ENCODE measurements at regions not wholly inside any gene's neighbourhood (a gene's known extent, or its start where the extent isn't known, plus 50 kb on each side); places are given as distances from the start of the nearest gene placed in this dataset.
A peak's percentile ranks its signal among the peaks of the same experiment; 100 is the strongest.
"Not testable (repeated sequence)": the region's sequence is repeated elsewhere in the genome, so short reads cannot be mapped to it uniquely, and the experiment has no call there.

DNA sequence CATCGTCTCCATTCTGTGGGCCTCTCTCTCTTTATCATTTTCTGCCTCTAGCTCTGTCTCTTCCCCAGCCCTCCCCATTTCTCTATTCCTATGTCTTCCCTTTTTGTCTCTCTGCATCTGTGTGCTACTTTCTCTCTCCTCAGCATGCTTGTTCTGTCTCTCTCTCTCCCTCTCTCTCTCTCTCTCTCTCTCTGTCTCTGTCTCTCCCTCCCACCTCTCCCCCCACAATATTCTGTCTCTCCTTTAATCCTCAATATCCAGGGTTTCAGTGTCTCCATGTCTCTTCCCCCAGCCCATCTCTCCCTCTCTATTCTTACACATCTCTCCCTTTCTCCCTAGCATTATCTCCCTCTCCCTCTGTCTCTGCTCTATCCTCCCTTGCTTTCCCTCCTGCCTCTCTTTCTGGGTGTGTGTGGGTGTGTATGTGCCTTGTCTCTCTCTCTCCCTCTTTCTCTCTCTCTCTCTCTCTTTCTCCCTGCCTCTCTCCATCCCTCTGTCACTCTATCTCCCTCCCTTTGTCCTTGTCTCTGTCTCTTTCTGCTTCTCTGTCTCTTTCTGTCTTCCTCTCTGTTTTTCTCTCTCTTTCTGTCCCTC lies 76.9 kb upstream of the SIRPA start:
- no peak for DNase-seq
- WGBS, 2 donors = 43 to 57% methylated on average over 1 of the region's 1 CpG
- intact Hi-C loops (cut with DNase I) = no loop called here
- H3K27me3 ChIP-seq = no peaks in the 10 kb centered on the region
- H3K4me3 ChIP-seq = no peak overlapping the region
- TF ChIP-seq, protein P1, sequence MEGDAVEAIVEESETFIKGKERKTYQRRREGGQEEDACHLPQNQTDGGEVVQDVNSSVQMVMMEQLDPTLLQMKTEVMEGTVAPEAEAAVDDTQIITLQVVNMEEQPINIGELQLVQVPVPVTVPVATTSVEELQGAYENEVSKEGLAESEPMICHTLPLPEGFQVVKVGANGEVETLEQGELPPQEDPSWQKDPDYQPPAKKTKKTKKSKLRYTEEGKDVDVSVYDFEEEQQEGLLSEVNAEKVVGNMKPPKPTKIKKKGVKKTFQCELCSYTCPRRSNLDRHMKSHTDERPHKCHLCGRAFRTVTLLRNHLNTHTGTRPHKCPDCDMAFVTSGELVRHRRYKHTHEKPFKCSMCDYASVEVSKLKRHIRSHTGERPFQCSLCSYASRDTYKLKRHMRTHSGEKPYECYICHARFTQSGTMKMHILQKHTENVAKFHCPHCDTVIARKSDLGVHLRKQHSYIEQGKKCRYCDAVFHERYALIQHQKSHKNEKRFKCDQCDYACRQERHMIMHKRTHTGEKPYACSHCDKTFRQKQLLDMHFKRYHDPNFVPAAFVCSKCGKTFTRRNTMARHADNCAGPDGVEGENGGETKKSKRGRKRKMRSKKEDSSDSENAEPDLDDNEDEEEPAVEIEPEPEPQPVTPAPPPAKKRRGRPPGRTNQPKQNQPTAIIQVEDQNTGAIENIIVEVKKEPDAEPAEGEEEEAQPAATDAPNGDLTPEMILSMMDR (IDR thresholded peaks at IDR 0.05) = no peak
- TF ChIP-seq POLR2A (IDR thresholded peaks at IDR 0.05) = no peak
- H3K9me3 ChIP-seq = peaks cover 0 to 6% (median 0%) of the 10 kb centered on the region in 3 donors
- peak overlapping the region in 2 of 4 donors; percentile 16 to 29 for H3K27ac ChIP-seq
- no peaks in the 10 kb centered on the region for H3K36me3 ChIP-seq
- peaks cover 7 to 39% (median 23%) of the 10 kb centered on the region in 3 donors for H3K4me1 ChIP-seq

DNA sequence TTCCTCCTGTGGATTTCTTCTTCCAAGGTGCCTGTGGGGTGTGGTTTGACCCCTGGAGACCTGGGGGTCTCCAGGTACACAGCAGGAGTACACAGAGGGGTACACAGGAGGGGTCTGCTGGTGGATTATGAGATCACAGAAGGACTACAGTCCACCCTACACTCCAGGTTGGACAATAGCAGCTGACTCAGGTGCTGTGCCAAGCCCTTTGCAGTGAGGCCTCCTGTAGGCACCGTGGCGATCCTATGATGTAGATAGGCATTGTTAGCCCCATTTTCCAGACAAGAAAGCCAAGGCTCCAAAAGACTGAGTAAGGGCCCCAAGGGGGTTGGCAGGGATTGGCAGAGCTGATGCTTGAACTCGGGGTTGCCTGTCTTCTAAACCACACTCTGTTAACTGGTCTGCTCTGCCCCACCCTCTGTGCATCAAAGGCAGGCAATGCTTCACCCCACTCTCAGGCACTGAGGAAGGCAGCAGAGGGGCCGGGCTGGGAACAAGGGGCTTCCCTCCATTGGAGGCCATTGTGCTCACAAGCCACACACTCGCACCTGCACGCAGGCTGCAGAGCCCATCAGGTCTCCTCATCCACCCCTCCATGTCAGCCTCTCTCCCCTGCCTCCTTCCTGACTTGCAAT lies 77.5 kb upstream of the SIRPA start:
- WGBS, 2 donors = 86 to 93% methylated on average over 3 to 6 of the region's 6 CpGs
- intact Hi-C loops (cut with DNase I) = no loop called here
- Histone ChIP-seq H3K27ac (peak overlapping the region in 1 of 4 donors; percentile 65), H3K36me3 (no peaks in the 10 kb centered on the region), H3K27me3 (no peaks in the 10 kb centered on the region), H3K9me3 (peaks cover 0 to 6% (median 0%) of the 10 kb centered on the region in 3 donors), H3K4me3 (no peak overlapping the region), H3K4me1 (peaks cover 7 to 46% (median 29%) of the 10 kb centered on the region in 3 donors)
- no peak for DNase-seq
- TF ChIP-seq POLR2A (IDR thresholded peaks at IDR 0.05) = no peak
- TF ChIP-seq, protein P1 (IDR thresholded peaks at IDR 0.05) = no peak

DNA sequence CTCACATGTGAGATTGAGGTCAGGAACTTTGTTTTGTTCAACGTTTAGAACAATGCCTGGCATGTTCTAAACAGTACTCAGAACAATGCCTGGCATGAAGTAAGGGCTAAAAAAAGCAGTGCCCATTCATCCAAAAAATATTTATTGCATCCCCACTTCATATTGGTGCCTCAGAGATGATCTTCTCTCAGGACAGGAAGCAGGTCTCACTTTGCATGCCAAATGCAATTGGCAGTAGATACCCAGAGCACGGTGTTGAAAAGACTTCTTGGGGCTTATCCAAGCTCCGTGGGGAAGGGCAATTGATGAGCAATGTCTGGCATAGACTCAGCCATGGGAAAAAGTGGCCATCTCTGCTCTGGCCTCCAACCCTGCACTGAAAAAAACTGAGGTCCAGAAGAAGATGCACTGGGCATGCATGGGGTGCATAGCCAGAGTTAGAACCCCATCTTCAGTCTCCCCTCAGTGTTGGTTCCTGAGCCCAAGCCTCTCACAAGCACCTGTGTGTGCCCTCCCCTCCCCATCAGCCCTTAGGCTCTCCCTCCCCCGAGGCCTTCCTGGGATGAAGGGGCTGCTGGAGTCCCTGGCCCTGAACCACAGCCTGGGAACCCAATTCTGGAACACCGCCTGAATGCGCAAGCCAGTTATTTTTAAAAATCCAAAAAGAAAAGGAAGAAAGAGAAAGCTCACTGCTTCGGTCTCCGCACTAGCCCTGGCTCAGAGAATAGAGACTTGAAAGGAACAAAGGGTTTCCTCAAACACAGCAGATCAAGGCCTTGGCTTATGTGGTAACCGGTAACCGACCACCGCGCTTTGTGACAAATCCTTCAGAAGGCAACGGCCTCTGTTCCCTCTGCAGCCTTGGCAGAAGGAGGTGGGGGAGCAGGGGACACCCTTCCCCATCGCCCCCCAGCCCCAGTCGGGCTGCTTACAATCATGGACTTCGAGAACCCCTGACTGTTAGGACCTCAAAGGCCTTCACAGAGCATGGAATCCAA lies 78.5 kb upstream of the SIRPA start:
- Histone ChIP-seq H3K4me1 (peaks cover 7 to 56% (median 39%) of the 10 kb centered on the region in 3 donors), H3K27ac (peak overlapping the region in 2 of 4 donors; percentile 65), H3K36me3 (no peaks in the 10 kb centered on the region), H3K4me3 (no peak overlapping the region), H3K9me3 (no peaks in the 10 kb centered on the region), H3K27me3 (no peaks in the 10 kb centered on the region)
- intact Hi-C loops (cut with DNase I) = no loop called here
- 17 to 40% methylated on average over 5 to 14 of the region's 16 CpGs for WGBS, 2 donors
- TF ChIP-seq, protein P1 (IDR thresholded peaks at IDR 0.05) = no peak
- no peak for TF ChIP-seq POLR2A (IDR thresholded peaks at IDR 0.05)
- no peak for DNase-seq

DNA sequence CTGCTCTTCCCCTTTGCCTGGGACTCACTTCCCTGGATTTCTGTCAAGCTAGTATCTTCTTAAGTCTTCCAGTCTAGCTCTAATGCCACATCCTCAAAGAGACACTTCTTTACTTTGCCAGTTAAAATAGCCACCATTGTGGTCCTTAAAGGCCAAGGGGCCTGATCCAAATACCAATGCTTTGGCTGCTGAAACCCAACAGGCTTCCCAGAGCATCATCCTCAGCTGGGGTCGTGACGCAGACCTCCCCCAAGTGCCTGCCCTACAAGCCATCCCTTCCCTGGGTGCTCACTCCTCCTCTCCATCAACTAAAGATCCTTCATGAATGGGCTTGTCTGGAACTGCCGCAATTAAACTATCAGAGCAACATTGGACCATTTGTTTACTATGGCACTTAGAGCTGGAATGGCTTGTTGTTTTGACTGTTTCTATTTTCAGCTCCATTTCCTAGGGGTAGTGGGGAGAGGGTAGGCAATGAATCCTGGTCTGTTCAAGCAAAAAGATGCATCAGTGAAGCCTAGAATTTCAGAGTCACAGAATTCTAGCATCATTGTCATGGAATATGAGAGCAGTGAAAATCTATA lies 79.6 kb upstream of the SIRPA start:
- no peak for DNase-seq
- Histone ChIP-seq H3K36me3 (no peaks in the 10 kb centered on the region), H3K4me3 (no peak overlapping the region), H3K4me1 (peaks cover 16 to 67% (median 50%) of the 10 kb centered on the region in 3 donors), H3K27me3 (no peaks in the 10 kb centered on the region), H3K9me3 (no peaks in the 10 kb centered on the region), H3K27ac (peak overlapping the region in 2 of 4 donors; percentile 24 to 52)
- intact Hi-C loops (cut with DNase I) = no loop called here
- no peak for TF ChIP-seq POLR2A (IDR thresholded peaks at IDR 0.05)
- TF ChIP-seq, protein P1 (IDR thresholded peaks at IDR 0.05) = no peak
- WGBS, 2 donors = 44 to 51% methylated on average over 1 to 3 of the region's 3 CpGs

DNA sequence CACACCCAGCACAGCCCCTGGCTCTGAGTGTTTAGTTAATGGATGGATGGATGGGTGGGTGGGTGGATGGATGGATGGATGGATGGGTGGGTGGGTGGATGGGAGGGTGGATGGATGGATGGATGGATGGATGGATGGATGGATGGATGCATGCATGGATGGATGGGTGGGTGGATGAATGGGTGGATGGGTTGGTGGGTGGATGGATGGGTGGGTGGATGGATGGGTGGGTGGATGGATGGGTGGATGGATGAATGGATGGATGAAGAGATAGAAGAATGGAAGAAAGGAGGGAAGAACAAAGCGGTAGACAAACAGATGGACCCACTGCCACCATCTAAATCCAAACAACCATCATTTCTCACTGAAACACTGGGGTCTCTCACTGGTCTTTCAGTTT lies 80.3 kb upstream of the SIRPA start:
- H3K4me1 ChIP-seq = peaks cover 22 to 74% (median 52%) of the 10 kb centered on the region in 3 donors

More for the DNA sequence above, 80.3 kb upstream of the SIRPA start:
- DNase-seq; H3K9me3 ChIP-seq; H3K36me3 ChIP-seq; H3K4me3 ChIP-seq; H3K27ac ChIP-seq; H3K27me3 ChIP-seq; intact Hi-C loops (cut with DNase I): not testable (repeated sequence)
- WGBS, 2 donors = 85 to 93% methylated on average over 1 of the region's 1 CpG

All from esophagus squamous epithelium (tissue), 5 donors.